ENCODE measurements at regions not wholly inside any gene's neighbourhood (a gene's known extent, or its start where the extent isn't known, plus 50 kb on each side); places are given as distances from the start of the nearest gene placed in this dataset.

- TF ChIP-seq ZNF318 (IDR thresholded peaks at IDR 0.05; ENCODE audit: borderline replicate concordance in 1 of 2, low read depth in 1 of 2) (no peak), HDAC2 (IDR thresholded peaks at IDR 0.05) (no peak)
Observed at GRCh38 chr2:122471753-122472152, 716.3 kb downstream of the TSN start.
